C4-2B (cell line): ENCODE measurements at regions not wholly inside any gene's neighbourhood (a gene's known extent, or its start where the extent isn't known, plus 50 kb on each side); places are given as distances from the start of the nearest gene placed in this dataset.

Experiments
- ZFX ChIP-seq: fragments of 450-650 bp; IDR thresholded peaks from 2 replicates; pipeline ENCODE4 v1.6.1; 2017
- TF ChIP-seq, protein P1 (sequence below): fragments of 450-650 bp; conservative IDR thresholded peaks from 2 replicates; pipeline ENCODE4 v1.5.1; 2017; ENCODE audit warnings: mild to moderate bottlenecking

- TF ChIP-seq, protein P1, sequence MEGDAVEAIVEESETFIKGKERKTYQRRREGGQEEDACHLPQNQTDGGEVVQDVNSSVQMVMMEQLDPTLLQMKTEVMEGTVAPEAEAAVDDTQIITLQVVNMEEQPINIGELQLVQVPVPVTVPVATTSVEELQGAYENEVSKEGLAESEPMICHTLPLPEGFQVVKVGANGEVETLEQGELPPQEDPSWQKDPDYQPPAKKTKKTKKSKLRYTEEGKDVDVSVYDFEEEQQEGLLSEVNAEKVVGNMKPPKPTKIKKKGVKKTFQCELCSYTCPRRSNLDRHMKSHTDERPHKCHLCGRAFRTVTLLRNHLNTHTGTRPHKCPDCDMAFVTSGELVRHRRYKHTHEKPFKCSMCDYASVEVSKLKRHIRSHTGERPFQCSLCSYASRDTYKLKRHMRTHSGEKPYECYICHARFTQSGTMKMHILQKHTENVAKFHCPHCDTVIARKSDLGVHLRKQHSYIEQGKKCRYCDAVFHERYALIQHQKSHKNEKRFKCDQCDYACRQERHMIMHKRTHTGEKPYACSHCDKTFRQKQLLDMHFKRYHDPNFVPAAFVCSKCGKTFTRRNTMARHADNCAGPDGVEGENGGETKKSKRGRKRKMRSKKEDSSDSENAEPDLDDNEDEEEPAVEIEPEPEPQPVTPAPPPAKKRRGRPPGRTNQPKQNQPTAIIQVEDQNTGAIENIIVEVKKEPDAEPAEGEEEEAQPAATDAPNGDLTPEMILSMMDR, result no peak
- TF ChIP-seq ZFX, result no peak
Measured at GRCh38 chr3:105177576-105177975, 189.1 kb upstream of the ALCAM start.
